Ecto neural progenitor cell (in vitro differentiated cells): ENCODE measurements at regions not wholly inside any gene's neighbourhood (a gene's known extent, or its start where the extent isn't known, plus 50 kb on each side); places are given as distances from the start of the nearest gene placed in this dataset.
A peak's percentile ranks its signal among the peaks of the same experiment; 100 is the strongest.
"Not testable (repeated sequence)": the region's sequence is repeated elsewhere in the genome, so short reads cannot be mapped to it uniquely, and the experiment has no call there.

Source experiments
- DNase-seq: peaks from one replicate; pipeline ENCODE4 v3.0.0-alpha.2; 2018; ENCODE audit warnings: low spot score

GRCh38 chr2:181790716-181791649, 100.5 kb upstream of the ITPRID2 start:
- DNase-seq: no peak

GRCh38 chr2:181792906-181793305, 98.6 kb upstream of the ITPRID2 start:
- no peak for DNase-seq

- no peak for DNase-seq
These were observed 93.5 kb upstream of the ITPRID2 start for GRCh38 chr2:181798022-181798421.

GRCh38 chr2:181802300-181802699, 89.2 kb upstream of the ITPRID2 start:
- not testable (repeated sequence) for DNase-seq

GRCh38 chr2:181803903-181804799, 87.4 kb upstream of the ITPRID2 start:
- DNase-seq: peak; percentile 77

GRCh38 chr2:181805228-181806038, 86.1 kb upstream of the ITPRID2 start:
- DNase-seq: no peak

GRCh38 chr2:181806039-181806392, 85.5 kb upstream of the ITPRID2 start:
- no peak for DNase-seq

GRCh38 chr2:181807526-181807925, 84.0 kb upstream of the ITPRID2 start:
- no peak for DNase-seq

- no peak for DNase-seq
These were observed 80.5 kb upstream of the ITPRID2 start for GRCh38 chr2:181810823-181811695.

- no peak for DNase-seq
These were observed 79.3 kb upstream of the ITPRID2 start for GRCh38 chr2:181812106-181812743.

GRCh38 chr2:181814057-181814491, 77.5 kb upstream of the ITPRID2 start:
- DNase-seq: no peak

- DNase-seq: no peak
These were observed 74.0 kb upstream of the ITPRID2 start for GRCh38 chr2:181817509-181817908.

GRCh38 chr2:181818058-181818680, 73.4 kb upstream of the ITPRID2 start:
- no peak for DNase-seq

- no peak for DNase-seq
These were observed 72.7 kb upstream of the ITPRID2 start for GRCh38 chr2:181818840-181819239.

GRCh38 chr2:181821049-181821448, 70.5 kb upstream of the ITPRID2 start:
- no peak for DNase-seq

GRCh38 chr2:181822097-181822496, 69.4 kb upstream of the ITPRID2 start:
- no peak for DNase-seq

GRCh38 chr2:181823405-181823804, 68.1 kb upstream of the ITPRID2 start:
- DNase-seq: no peak

GRCh38 chr2:181828122-181828705, 63.3 kb upstream of the ITPRID2 start:
- DNase-seq: no peak

- no peak for DNase-seq
These were observed 62.3 kb upstream of the ITPRID2 start for GRCh38 chr2:181829230-181829629.

- no peak for DNase-seq
These were observed 59.5 kb upstream of the ITPRID2 start for GRCh38 chr2:181832015-181832414.
